GM18498 (cell line): ENCODE measurements at regions not wholly inside any gene's neighbourhood (a gene's known extent, or its start where the extent isn't known, plus 50 kb on each side); places are given as distances from the start of the nearest gene placed in this dataset.
"Not testable (repeated sequence)": the region's sequence is repeated elsewhere in the genome, so short reads cannot be mapped to it uniquely, and the experiment has no call there.

ENCODE experiments used
- ATAC-seq: cut with Tn5 transposase; IDR thresholded peaks from one replicate; pipeline ENCODE4 v1.9.1; 2021; ENCODE audit warnings: mild to moderate bottlenecking, moderate library complexity; ENCODE audit not compliant: unreplicated experiment

GRCh38 chr6:21908161-21908848, 314.8 kb downstream of the SOX4 start:
- no peak for ATAC-seq

DNA sequence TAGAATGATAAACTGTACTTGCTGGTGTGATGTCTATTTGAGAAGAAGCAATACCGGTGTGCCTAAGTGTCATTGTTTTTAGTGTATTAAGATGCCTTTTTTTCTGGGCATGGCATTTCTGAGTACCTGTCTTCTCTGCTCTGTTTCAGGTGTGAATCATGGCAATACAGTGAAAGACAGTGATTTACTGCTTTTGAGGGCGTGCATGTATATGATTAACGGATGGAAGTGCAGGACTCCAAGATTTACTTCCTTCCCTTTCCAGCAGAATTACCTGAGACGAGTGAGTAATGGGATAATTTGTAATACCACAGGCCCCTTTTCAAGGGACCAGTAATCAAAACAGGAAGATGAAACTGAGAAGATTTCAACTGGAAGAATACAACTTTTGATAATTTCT, 315.8 kb downstream of the SOX4 start:
- ATAC-seq: no peak

DNA sequence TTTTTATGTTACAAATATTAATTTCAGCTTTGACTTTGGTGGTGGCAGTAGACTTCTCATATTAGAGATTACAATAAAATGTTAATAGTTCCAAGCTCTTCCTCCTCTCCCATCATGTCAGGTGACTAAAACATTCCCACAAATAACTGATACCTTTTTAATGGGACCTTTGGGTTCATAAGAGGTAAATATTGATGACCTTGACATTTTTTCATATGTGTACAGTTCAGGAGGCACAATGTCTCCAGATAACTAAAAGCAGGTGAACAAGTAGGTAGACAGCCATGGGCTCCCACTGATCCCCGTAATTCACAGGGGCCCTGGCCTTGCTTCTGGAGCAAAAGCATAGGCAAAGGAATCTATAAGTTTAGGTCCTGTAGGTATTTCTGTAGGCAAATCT, 317.7 kb downstream of the SOX4 start:
- no peak for ATAC-seq

GRCh38 chr6:21912151-21912832, 318.7 kb downstream of the SOX4 start:
- ATAC-seq: no peak

DNA sequence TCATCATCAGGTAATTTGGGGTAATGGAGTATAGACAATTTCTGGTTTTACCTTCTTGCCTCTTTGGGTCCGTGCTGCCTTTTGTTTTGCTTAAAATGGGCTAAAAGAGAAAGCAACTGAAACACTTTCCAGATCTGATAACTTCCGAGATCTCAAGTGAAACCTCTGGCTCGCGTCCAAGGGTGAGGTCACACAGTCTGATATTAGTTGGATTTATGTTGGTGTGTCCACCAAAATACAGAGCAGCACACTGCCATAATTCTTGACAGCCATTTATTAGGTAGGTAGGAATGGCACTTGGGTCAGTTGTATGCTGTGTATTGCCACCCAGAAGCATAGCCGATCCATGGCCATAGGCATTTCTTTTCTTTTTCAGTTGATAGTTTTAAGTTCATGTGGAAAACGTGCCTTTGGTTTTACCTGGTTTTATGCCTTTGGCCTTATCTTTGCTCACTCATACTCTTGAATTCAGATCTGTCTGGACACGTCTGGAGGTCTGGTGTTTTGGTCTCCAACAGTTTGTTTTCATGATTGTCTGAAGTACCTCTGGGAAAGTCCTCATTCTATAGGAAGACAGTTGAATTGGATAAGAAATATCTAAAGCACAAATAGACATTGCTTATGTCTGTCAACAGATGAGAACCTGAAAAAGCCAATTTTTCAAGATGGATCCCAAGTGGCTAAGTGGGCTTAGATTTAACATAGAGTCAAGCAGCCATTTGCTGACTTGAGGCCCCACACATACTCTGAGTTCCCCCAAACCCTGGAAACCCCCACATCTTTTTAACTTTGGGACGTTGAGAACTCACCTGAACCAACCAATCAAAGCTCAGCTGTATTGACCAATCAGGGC, 320.8 kb downstream of the SOX4 start:
- no peak for ATAC-seq

DNA sequence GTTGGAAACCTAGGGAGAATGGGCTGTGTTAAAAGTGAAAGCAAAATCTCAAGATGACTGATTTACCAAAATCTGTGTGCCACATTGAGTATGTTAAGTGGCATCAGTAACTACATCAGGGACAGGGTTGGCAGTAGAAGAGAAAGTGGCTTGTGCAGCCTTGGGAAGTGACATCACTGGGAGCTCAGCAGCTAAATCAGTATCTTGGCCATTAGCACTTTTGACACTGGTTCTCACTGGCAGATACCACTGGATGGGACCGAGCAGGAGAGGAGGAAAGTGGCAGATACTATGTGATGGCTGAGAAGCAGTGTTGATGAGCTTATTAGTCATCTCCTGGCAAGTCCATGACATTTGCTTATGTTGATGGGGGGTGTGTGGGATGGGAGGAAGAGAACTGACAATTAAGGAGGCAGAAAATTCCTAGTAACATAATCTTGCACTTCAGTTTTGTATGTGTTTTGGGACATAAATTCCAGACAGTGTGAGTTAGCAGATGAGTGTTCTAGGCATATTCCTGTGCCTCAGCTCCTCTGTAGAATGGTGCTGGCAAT, 322.2 kb downstream of the SOX4 start:
- no peak for ATAC-seq

- no peak for ATAC-seq
Observed at GRCh38 chr6:21918041-21918440, 324.5 kb downstream of the SOX4 start.

- ATAC-seq: no peak
Observed at GRCh38 chr6:21918666-21919065, 325.1 kb downstream of the SOX4 start.

DNA sequence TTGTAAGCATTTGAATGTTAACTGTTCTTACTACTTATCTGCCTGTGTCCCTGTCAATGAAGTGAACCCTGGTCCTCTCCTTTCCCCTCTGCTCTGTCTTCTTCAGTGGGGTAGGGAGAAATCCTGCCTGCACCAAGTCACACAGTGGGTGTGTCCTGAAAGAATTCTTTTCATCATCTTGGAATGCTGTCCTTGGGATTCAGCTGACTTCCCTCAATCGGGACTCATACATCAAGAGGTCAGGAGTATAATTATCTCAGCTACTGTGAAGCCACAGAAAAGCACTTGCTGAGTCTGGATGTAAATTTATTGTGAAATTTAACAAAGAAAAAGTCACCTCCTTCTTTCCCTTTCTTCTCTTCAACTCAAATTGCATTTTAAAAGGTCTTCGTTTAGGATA, 328.5 kb downstream of the SOX4 start:
- ATAC-seq: no peak

DNA sequence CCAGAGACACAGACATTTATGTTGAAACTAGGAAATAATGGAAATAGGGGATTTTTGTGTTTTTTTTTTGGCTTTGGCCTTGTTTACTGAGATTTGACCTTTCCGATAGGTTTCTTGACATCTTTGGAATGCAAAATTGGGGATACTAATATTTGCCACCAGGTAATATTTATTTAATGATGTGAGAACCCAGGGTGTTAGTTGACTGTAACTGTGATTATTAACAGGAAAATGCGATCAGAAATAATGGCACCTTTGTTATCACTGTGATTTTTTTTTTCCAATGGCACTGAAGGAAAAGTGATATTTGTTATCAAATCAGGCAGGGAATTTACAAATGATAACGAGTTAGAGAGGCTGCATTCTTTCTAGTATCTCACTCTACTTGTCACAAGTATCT, 330.5 kb downstream of the SOX4 start:
- no peak for ATAC-seq

DNA sequence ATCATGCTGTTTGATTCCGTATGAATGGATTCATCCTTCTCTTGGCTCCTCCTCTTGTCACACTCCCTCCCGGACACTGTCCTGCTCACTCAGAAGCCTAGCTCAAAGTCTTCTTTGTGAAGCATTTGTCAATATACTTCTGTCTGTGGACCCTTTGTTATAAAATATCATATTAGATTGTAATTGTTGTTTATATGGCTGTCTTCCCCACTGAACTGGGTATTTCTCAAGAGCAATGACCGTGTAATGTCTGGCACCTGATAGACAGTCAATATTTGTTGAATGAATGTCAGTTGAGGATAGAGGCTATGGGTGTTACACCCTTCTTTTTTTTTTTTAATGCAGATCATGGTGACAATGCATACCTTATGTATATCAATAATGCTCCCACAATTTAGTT, 335.3 kb downstream of the SOX4 start:
- no peak for ATAC-seq

DNA sequence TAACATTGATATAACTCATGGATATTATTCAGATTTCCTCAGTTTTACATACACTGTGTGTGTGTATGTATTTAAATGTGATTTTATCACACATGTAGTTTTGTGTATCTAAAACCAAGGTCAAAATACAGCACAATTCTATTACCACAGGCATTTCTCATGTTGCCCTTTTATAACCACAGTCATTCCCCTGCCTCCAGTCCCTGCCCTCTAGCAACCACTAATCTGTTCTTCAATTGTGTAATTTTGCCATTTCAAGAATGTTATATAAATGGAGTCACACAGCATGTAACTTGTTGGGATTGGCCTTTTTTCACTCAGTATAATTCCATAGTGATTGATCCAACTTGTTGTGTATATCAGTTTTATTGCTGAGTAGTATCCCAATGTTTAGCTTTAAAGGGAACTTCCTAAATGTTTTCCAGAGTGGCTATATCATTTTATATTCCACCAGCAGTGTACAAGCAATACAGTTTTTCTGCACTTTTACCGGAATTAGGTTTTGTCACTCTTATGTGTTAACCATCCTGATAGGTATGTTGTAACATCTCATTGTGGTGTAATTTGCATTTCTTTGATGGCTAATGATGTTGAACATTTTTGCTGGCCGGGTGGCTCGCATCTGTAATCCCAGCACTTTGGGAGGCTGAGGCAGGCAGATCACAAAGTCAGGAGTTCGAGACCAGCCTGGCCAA, 338.2 kb downstream of the SOX4 start:
- ATAC-seq: no peak

DNA sequence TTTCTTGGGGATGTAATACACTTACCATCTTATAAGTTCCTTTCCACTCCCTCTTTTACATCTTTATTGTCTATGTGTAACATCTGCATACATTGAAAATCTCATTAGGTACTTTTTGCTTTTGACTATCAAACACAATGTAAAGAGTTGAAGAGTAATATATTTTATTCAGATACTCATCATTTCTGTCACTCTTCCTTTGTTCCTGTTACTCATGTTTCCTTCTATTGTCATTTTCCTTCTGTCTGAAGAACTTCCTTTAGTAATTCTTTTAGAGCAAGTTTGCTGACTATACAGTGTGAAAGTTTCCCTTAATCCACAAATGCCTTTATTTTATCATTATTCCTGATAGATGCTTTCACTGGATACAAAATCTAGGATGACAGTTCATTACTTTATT, 339.8 kb downstream of the SOX4 start:
- no peak for ATAC-seq

DNA sequence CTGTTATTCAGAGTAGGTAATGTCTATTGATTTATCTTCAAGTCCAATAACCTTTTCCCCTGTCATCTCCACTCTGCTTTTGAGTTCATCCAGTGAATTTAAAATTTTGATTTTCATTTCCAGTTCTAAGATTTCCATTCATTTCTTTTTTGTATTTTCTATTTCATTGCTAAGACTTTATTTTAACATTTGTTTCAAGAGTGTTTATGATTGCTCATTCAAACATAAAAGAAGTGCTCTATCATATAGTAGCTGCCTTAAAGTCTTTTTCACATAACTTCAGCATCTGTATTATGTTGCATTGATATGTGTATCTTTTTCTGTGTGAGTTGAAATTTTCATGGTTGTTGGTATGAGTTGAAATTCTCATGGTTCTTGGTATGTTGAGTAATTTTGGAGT, 341.6 kb downstream of the SOX4 start:
- no peak for ATAC-seq

DNA sequence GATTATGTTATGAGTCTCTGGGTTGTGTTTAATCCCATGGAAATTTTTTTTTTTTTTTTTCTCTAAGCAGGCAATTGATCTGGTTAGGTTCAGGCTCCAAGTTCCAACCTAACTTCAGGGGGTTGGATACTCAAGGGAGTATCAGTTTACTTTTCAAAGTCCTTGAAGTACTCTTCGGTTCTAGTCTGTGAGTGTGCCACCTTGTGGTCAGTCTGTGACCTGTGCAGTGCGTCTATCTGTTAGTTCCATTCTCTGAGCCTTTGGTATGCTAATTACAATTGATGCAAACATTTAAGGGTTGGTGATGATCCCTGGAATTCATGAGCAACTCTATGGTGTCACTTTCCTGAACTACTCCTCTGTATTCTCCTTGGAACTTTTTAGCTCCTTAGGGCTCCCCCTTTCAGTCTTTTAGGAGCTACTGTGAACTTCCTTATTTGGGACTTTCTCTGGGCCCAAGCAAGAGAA, 342.0 kb downstream of the SOX4 start:
- ATAC-seq: peak; percentile 60

GRCh38 chr6:21937466-21937865, 343.9 kb downstream of the SOX4 start:
- no peak for ATAC-seq

DNA sequence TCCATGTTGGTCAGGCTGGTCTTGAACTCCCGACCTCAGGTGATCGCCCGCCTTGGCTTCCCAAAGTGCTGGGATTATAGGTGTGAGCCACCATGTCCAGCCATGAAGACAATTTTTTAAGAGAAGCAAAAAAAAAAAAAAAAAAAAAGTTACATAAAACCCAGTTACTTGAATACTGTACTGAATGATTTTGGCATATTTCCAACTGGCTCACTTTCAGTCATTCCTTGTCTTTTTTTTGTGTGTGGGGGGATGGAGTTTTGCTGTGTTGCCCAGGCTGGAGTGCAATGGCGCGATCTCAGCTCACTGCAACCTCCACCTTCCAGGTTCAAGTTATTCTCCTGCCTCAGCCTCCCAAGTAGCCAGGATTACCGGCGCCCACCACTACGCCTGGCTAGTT, 345.5 kb downstream of the SOX4 start:
- not testable (repeated sequence) for ATAC-seq

DNA sequence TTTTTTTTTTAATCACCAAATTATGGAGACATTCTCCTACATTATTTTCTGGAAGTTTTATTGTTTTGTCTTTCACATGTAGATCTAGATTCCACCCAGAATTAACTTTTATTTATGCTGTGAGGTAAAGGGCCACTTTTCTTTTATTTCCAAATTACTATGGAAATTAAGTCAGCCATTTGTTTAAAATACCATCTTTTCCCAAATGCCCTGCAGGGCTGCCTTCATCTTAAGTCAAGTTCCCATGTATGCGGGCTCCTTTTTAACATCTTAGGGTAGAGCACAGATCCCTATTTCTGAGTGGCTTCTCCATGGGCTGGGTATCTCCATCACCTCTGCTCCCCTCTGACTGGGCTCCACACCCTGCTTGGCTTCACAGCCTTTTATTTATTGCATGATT, 348.4 kb downstream of the SOX4 start:
- no peak for ATAC-seq

GRCh38 chr6:21942897-21943296, 349.3 kb downstream of the SOX4 start:
- ATAC-seq: no peak

DNA sequence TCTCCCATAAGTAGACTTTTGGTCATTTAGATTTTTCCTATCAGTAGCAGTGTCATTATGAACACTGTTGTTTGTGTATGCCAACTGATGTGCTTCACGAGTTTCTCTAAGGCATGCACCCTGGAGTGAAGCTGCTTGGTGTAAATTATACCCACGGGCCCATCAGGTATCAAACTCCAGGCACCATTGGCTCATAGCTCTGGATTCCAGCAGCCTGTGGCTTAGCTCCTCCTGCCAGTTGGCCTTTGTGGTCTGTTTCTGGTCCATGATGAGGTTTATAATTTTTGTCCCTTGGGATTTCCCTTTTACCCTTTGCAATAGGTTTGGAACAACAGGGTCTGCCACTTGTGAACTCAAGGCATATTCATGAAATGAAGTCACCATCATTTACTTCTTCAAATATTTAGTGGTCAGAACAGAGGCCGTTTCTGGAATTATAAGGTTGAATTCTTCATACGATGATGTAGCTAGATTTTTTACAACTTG, 350.5 kb downstream of the PRL start:
- ATAC-seq: no peak

GRCh38 chr6:21947227-21947626, 349.6 kb downstream of the PRL start:
- not testable (repeated sequence) for ATAC-seq
